Caco-2 (cell line): ENCODE measurements at regions not wholly inside any gene's neighbourhood (a gene's known extent, or its start where the extent isn't known, plus 50 kb on each side); places are given as distances from the start of the nearest gene placed in this dataset.

Source experiments
- BruUV-seq: library from RNA; stranded (reverse); fragments of 400-500 nt; replicated peaks from 2 replicates; lab custom pipeline; 2021; lab: Mats Ljungman, UMichigan
- CTCF ChIA-PET: fragments of 300-600 bp; sonication (Branson Sonifier 250); formaldehyde crosslinking; loops from one replicate; lab custom pipeline; 2022; ENCODE audit warnings: antibody characterized with exemption; lab: Charles Lee
- POLR2A ChIA-PET: fragments of 300-600 bp; sonication (Branson Sonifier 250); formaldehyde crosslinking; loops from one replicate; lab custom pipeline; 2022; ENCODE audit warnings: antibody characterized with exemption; lab: Charles Lee
- DNase-seq, 2 experiments: peaks; one replicate each; pipeline versions ENCODE4 v3.0.0 to v3.0.0-alpha.2; 2020 to 2022
- H3K27me3 ChIP-seq: replicated peaks from 2 replicates; pipeline ENCODE4 v1.6.0; 2011; ENCODE audit warnings: low read length; ENCODE audit not compliant: control insufficient read depth, insufficient read depth
- H3K36me3 ChIP-seq: 2 replicates; pipeline ENCODE4 v1.5.1; 2011; ENCODE audit warnings: low read length; ENCODE audit not compliant: control insufficient read depth, insufficient read depth
- H3K4me1 ChIP-seq: fragments of 250-450 bp; sonication (Bioruptor Pico); 2 replicates; pipeline ENCODE4 v1.5.1; 2020; ENCODE audit warnings: mild to moderate bottlenecking
- H3K4me3 ChIP-seq: 2 replicates; pipeline ENCODE4 v1.5.1; 2011; ENCODE audit warnings: low read depth, mild to moderate bottlenecking, control low read depth, low read length
- H3K9me3 ChIP-seq: fragments of 250-450 bp; sonication (Bioruptor Pico); 2 replicates; pipeline ENCODE4 v1.5.1; 2020; ENCODE audit warnings: mild to moderate bottlenecking, moderate library complexity
- H3K27ac Mint-ChIP-seq: one replicate; pipeline ENCODE4 v1.8.0; 2022; ENCODE audit warnings: mixed read lengths; ENCODE audit not compliant: unreplicated experiment
- H3K27me3 Mint-ChIP-seq: one replicate; pipeline ENCODE4 v1.8.0; 2022; ENCODE audit warnings: mixed read lengths; ENCODE audit not compliant: insufficient read depth, unreplicated experiment
- H3K36me3 Mint-ChIP-seq: one replicate; pipeline ENCODE4 v1.8.0; 2022; ENCODE audit warnings: mild to moderate bottlenecking, mixed read lengths; ENCODE audit not compliant: insufficient read depth, unreplicated experiment
- H3K4me1 Mint-ChIP-seq: one replicate; pipeline ENCODE4 v1.8.0; 2022; ENCODE audit warnings: low read depth, mixed read lengths; ENCODE audit not compliant: unreplicated experiment
- H3K4me3 Mint-ChIP-seq: one replicate; pipeline ENCODE4 v1.8.0; 2022; ENCODE audit warnings: mild to moderate bottlenecking, moderate library complexity, mixed read lengths; ENCODE audit not compliant: unreplicated experiment
- H3K9me3 Mint-ChIP-seq: one replicate; pipeline ENCODE4 v1.8.0; 2022; ENCODE audit warnings: mixed read lengths; ENCODE audit not compliant: unreplicated experiment
- CTCF ChIP-seq, 2 experiments: fragments of 200-600 bp in 1 of 2; IDR thresholded peaks; 1 replicate in 1 of 2; 2 replicates in 1 of 2; pipeline versions ENCODE4 v1.5.1 to v1.8.0; 2011 to 2022; ENCODE audit warnings: antibody characterized with exemption in 1 of 2, control low read depth in 1 of 2, inconsistent platforms in 1 of 2, low read depth in 1 of 2, low read length in 1 of 2, mild to moderate bottlenecking in 1 of 2, moderate library complexity in 1 of 2; ENCODE audit not compliant: insufficient read depth in 1 of 2, severe bottlenecking in 1 of 2, unreplicated experiment in 1 of 2
- intact Hi-C: fragments of 100-400 bp; cut with micrococcal nuclease; formaldehyde crosslinking; loops from one replicate; pipeline ENCODE4 v1.10.0; 2022; ENCODE audit not compliant: unreplicated experiment

GRCh38 chr16:65510241-65510640, 388.4 kb upstream of the CDH11 start:
- no peak for TF ChIP-seq CTCF (IDR thresholded peaks at IDR 0.05; ENCODE audit: insufficient read depth in 1 of 2, low read depth in 1 of 2, low read length in 1 of 2, severe bottlenecking in 1 of 2, unreplicated experiment in 1 of 2)
- no TSS peak for BruUV-seq
- Mint-ChIP-seq H3K36me3 (no peaks in the 10 kb centered on the region), H3K27me3 (peaks cover 6% of the 10 kb centered on the region), H3K9me3 (no peaks in the 10 kb centered on the region), H3K4me1 (no peaks in the 10 kb centered on the region), H3K4me3 (no peak overlapping the region), H3K27ac (no peak overlapping the region)
- no peaks in the 10 kb centered on the region for H3K27me3 ChIP-seq
- H3K4me3 ChIP-seq: no peak overlapping the region
- intact Hi-C loops: no loop called here
- no peaks in the 10 kb centered on the region for H3K36me3 ChIP-seq
- no peaks in the 10 kb centered on the region; the same call in 1 of the 2 replicates for H3K9me3 ChIP-seq
- ChIA-PET POLR2A (no interaction called here), CTCF (no interaction called here)
- peaks cover 15% of the 10 kb centered on the region for H3K4me1 ChIP-seq
- DNase-seq: no peak

DNA sequence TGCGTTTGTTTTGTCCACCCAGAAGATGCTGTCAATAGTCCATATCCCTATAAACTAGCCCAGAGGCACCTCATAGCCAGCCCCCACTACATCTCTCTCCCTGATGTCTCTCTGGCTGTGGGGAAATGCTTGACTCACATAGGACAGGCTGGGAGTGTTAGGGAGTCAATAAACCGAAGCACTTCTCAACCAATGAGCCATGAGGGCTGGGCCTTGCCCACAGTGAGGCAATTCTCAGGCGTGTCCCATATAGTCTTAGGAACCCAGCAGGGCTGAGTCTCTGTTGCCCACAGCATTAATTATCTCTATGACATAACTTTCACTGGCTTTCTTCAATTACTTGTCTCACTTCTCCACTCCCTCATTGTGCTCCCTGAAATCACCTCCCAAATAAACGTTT, 387.3 kb upstream of the CDH11 start:
- H3K27me3 Mint-ChIP-seq: peaks cover 6% of the 10 kb centered on the region
- intact Hi-C loops: no loop called here
- no TSS peak for BruUV-seq

DNA sequence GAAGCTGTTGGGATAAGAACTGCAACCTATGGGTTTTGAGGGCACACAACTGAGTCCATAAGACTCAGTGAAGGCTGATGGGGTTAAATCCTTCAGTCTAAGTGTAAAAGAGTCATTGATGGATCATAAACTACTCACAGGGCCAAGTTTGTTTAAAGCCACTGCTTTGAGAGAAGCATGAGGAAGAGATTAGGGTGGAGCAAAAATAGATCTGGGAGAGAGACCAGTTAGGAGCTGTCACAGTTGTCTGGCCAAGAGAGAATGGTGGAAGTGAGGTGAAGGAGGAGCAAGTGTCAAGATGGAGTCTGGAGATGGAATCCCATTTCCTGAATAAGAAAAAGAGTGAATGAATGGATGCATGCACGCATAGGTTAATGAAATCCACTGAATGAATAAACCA, 379.1 kb upstream of the CDH11 start:
- POLR2A ChIA-PET: no interaction called here
- CTCF ChIA-PET: no interaction called here

More for the DNA sequence above, 387.3 kb upstream of the CDH11 start:
- Histone ChIP-seq H3K4me3 (no peak overlapping the region), H3K9me3 (no peaks in the 10 kb centered on the region; the same call in 1 of the 2 replicates), H3K4me1 (peaks cover 15% of the 10 kb centered on the region), H3K27me3 (no peaks in the 10 kb centered on the region), H3K36me3 (no peaks in the 10 kb centered on the region)
- Mint-ChIP-seq H3K9me3 (no peaks in the 10 kb centered on the region), H3K27ac (no peak overlapping the region), H3K4me1 (no peaks in the 10 kb centered on the region), H3K4me3 (no peak overlapping the region), H3K36me3 (no peaks in the 10 kb centered on the region)
- ChIA-PET POLR2A (no interaction called here), CTCF (no interaction called here)
- no peak for TF ChIP-seq CTCF (IDR thresholded peaks at IDR 0.05; ENCODE audit: insufficient read depth in 1 of 2, low read depth in 1 of 2, low read length in 1 of 2, severe bottlenecking in 1 of 2, unreplicated experiment in 1 of 2)
- no peak for DNase-seq

More for the DNA sequence above, 379.1 kb upstream of the CDH11 start:
- Histone ChIP-seq H3K36me3 (no peaks in the 10 kb centered on the region), H3K9me3 (no peaks in the 10 kb centered on the region), H3K4me1 (no peaks in the 10 kb centered on the region), H3K4me3 (no peak overlapping the region), H3K27me3 (no peaks in the 10 kb centered on the region)
- Mint-ChIP-seq H3K4me3 (no peak overlapping the region), H3K36me3 (no peaks in the 10 kb centered on the region), H3K27ac (no peak overlapping the region), H3K27me3 (peaks cover 9% of the 10 kb centered on the region), H3K9me3 (no peaks in the 10 kb centered on the region), H3K4me1 (no peaks in the 10 kb centered on the region)
- TF ChIP-seq CTCF (IDR thresholded peaks at IDR 0.05; ENCODE audit: insufficient read depth in 1 of 2, low read depth in 1 of 2, low read length in 1 of 2, severe bottlenecking in 1 of 2, unreplicated experiment in 1 of 2): no peak
- no peak for DNase-seq
- BruUV-seq: no TSS peak
- intact Hi-C loops: no loop called here
